ENCODE measurements at regions not wholly inside any gene's neighbourhood (a gene's known extent, or its start where the extent isn't known, plus 50 kb on each side); places are given as distances from the start of the nearest gene placed in this dataset.

- TF ChIP-seq CTCF (IDR thresholded peaks at IDR 0.05 in 2 of 3, conservative IDR thresholded peaks at IDR 0.05 in 1 of 3; ENCODE audit: borderline replicate concordance in 1 of 3, insufficient read depth in 1 of 3, low read depth in 2 of 3, low read length in 2 of 3) (no peak), POLR2A (IDR thresholded peaks at IDR 0.05; ENCODE audit: borderline replicate concordance, extremely low read depth, insufficient read depth, insufficient read length) (no peak), FOSL1 (IDR thresholded peaks at IDR 0.05; ENCODE audit: low read depth) (no peak), CEBPB (IDR thresholded peaks at IDR 0.05; ENCODE audit: low read depth) (no peak)
- TF ChIP-seq, protein P1, sequence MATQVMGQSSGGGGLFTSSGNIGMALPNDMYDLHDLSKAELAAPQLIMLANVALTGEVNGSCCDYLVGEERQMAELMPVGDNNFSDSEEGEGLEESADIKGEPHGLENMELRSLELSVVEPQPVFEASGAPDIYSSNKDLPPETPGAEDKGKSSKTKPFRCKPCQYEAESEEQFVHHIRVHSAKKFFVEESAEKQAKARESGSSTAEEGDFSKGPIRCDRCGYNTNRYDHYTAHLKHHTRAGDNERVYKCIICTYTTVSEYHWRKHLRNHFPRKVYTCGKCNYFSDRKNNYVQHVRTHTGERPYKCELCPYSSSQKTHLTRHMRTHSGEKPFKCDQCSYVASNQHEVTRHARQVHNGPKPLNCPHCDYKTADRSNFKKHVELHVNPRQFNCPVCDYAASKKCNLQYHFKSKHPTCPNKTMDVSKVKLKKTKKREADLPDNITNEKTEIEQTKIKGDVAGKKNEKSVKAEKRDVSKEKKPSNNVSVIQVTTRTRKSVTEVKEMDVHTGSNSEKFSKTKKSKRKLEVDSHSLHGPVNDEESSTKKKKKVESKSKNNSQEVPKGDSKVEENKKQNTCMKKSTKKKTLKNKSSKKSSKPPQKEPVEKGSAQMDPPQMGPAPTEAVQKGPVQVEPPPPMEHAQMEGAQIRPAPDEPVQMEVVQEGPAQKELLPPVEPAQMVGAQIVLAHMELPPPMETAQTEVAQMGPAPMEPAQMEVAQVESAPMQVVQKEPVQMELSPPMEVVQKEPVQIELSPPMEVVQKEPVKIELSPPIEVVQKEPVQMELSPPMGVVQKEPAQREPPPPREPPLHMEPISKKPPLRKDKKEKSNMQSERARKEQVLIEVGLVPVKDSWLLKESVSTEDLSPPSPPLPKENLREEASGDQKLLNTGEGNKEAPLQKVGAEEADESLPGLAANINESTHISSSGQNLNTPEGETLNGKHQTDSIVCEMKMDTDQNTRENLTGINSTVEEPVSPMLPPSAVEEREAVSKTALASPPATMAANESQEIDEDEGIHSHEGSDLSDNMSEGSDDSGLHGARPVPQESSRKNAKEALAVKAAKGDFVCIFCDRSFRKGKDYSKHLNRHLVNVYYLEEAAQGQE (IDR thresholded peaks at IDR 0.05; ENCODE audit: low read depth), result no peak
- TF ChIP-seq, protein P2, sequence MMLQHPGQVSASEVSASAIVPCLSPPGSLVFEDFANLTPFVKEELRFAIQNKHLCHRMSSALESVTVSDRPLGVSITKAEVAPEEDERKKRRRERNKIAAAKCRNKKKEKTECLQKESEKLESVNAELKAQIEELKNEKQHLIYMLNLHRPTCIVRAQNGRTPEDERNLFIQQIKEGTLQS (IDR thresholded peaks at IDR 0.05), result no peak
Observed at GRCh38 chr2:180312542-180312941, 305.4 kb upstream of the CWC22 start.
